Fibroblast of pulmonary artery (primary cell): ENCODE measurements at regions not wholly inside any gene's neighbourhood (a gene's known extent, or its start where the extent isn't known, plus 50 kb on each side); places are given as distances from the start of the nearest gene placed in this dataset.

Source experiments
- DNase-seq: peaks from one replicate; pipeline ENCODE4 v3.0.0-alpha.2; 2010; ENCODE audit warnings: low read depth
- H3K4me3 ChIP-seq: replicated peaks from 2 replicates; pipeline ENCODE4 v1.5.1; 2011; ENCODE audit warnings: low read depth, mild to moderate bottlenecking, control low read depth, low read length, moderate library complexity
- CTCF ChIP-seq: IDR thresholded peaks from 2 replicates; pipeline ENCODE4 v1.5.1; 2011; ENCODE audit warnings: mild to moderate bottlenecking, control low read depth, low read length, inconsistent platforms; ENCODE audit errors: missing control alignments

- TF ChIP-seq CTCF, result no peak
- no peak for DNase-seq
These were observed 181.0 kb upstream of the FGGY start for GRCh38 chr1:59115865-59116264.

GRCh38 chr1:59116920-59117542, 179.9 kb upstream of the FGGY start:
- no peak for TF ChIP-seq CTCF
- H3K4me3 ChIP-seq, result no peak overlapping the region
- peak; percentile 51 for DNase-seq

More at GRCh38 chr1:59115865-59116264, 181.0 kb upstream of the FGGY start:
- H3K4me3 ChIP-seq, result no peak overlapping the region

GRCh38 chr1:59122527-59122926, 174.4 kb upstream of the FGGY start:
- TF ChIP-seq CTCF, result no peak
- no peak for DNase-seq
- H3K4me3 ChIP-seq, result no peak overlapping the region

- H3K4me3 ChIP-seq, result no peak overlapping the region
- TF ChIP-seq CTCF, result no peak
- no peak for DNase-seq
These were observed 173.7 kb upstream of the FGGY start for GRCh38 chr1:59123081-59123681.

- H3K4me3 ChIP-seq, result no peak overlapping the region
- TF ChIP-seq CTCF, result no peak
- peak; percentile 65 for DNase-seq
These were observed 172.7 kb upstream of the FGGY start for GRCh38 chr1:59124166-59124565.

GRCh38 chr1:59125154-59125553, 171.7 kb upstream of the FGGY start:
- H3K4me3 ChIP-seq, result no peak overlapping the region
- DNase-seq, result no peak
- no peak for TF ChIP-seq CTCF
